HG02588 (cell line): ENCODE measurements at regions not wholly inside any gene's neighbourhood (a gene's known extent, or its start where the extent isn't known, plus 50 kb on each side); places are given as distances from the start of the nearest gene placed in this dataset.

Source experiments
- ATAC-seq: cut with Tn5 transposase; IDR thresholded peaks from one replicate; pipeline ENCODE4 v1.9.1; 2021; ENCODE audit warnings: mild to moderate bottlenecking, moderate library complexity; ENCODE audit not compliant: unreplicated experiment

- ATAC-seq, result no peak
Observed at GRCh38 chr13:33611121-33611805, 206.7 kb upstream of the RFC3 start.

- peak; percentile 67 for ATAC-seq
Observed at GRCh38 chr13:33612641-33613638, 205.0 kb upstream of the RFC3 start.

- ATAC-seq, result no peak
Observed at GRCh38 chr13:33615436-33615835, 202.5 kb upstream of the RFC3 start.

- ATAC-seq, result no peak
Observed at GRCh38 chr13:33616130-33616529, 201.8 kb upstream of the RFC3 start.

GRCh38 chr13:33617055-33617454 is 200.9 kb upstream of the RFC3 start:
- no peak for ATAC-seq

- no peak for ATAC-seq
Observed at GRCh38 chr13:33624253-33624652, 193.7 kb upstream of the RFC3 start.

GRCh38 chr13:33624740-33625139 is 193.2 kb upstream of the RFC3 start:
- ATAC-seq, result no peak

GRCh38 chr13:33626407-33626806 is 191.5 kb upstream of the RFC3 start:
- no peak for ATAC-seq

- no peak for ATAC-seq
Observed at GRCh38 chr13:33628662-33629061, 189.3 kb upstream of the RFC3 start.

GRCh38 chr13:33629605-33630360 is 188.2 kb upstream of the RFC3 start:
- ATAC-seq, result no peak

GRCh38 chr13:33633701-33634545 is 184.0 kb upstream of the RFC3 start:
- ATAC-seq, result no peak

- ATAC-seq, result no peak
Observed at GRCh38 chr13:33634546-33634982, 183.4 kb upstream of the RFC3 start.

- ATAC-seq, result no peak
Observed at GRCh38 chr13:33636243-33636642, 181.7 kb upstream of the RFC3 start.

GRCh38 chr13:33636955-33637670 is 180.8 kb upstream of the RFC3 start:
- no peak for ATAC-seq

- ATAC-seq, result no peak
Observed at GRCh38 chr13:33637978-33638743, 179.8 kb upstream of the RFC3 start.

GRCh38 chr13:33639158-33639557 is 178.8 kb upstream of the RFC3 start:
- ATAC-seq, result no peak

GRCh38 chr13:33639626-33640080 is 178.3 kb upstream of the RFC3 start:
- peak; percentile 75 for ATAC-seq

- ATAC-seq, result no peak
Observed at GRCh38 chr13:33640832-33641231, 177.1 kb upstream of the RFC3 start.
